Stimulated activated memory B cell treated with anti-CD40 and anti-IgM and Interleukin-4, amounts not matched to agents 10 μg/mL and 1 μg/mL and 100 μg/mL, for 72 hours (primary cell): ENCODE measurements at regions not wholly inside any gene's neighbourhood (a gene's known extent, or its start where the extent isn't known, plus 50 kb on each side); places are given as distances from the start of the nearest gene placed in this dataset.
"Not testable (repeated sequence)": the region's sequence is repeated elsewhere in the genome, so short reads cannot be mapped to it uniquely, and the experiment has no call there.

Experiments used
- ATAC-seq: fragments of 150-1000 bp; cut with Tn5 transposase; 2 replicates; pipeline ENCODE4 v1.10.0; 2021
- H3K27ac Mint-ChIP-seq: one replicate; pipeline ENCODE4 v1.8.0; 2022; ENCODE audit warnings: mild to moderate bottlenecking, mixed read lengths
- H3K27me3 Mint-ChIP-seq: one replicate; pipeline ENCODE4 v1.8.0; 2022; ENCODE audit warnings: mixed read lengths
- H3K36me3 Mint-ChIP-seq: one replicate; pipeline ENCODE4 v1.8.0; 2022; ENCODE audit warnings: mixed read lengths
- H3K4me1 Mint-ChIP-seq: one replicate; pipeline ENCODE4 v1.8.0; 2022; ENCODE audit warnings: mixed read lengths
- H3K4me3 Mint-ChIP-seq: one replicate; pipeline ENCODE4 v1.8.0; 2022; ENCODE audit warnings: mild to moderate bottlenecking, moderate library complexity, mixed read lengths
- H3K9me3 Mint-ChIP-seq: one replicate; pipeline ENCODE4 v1.8.0; 2022; ENCODE audit warnings: mixed read lengths

DNA sequence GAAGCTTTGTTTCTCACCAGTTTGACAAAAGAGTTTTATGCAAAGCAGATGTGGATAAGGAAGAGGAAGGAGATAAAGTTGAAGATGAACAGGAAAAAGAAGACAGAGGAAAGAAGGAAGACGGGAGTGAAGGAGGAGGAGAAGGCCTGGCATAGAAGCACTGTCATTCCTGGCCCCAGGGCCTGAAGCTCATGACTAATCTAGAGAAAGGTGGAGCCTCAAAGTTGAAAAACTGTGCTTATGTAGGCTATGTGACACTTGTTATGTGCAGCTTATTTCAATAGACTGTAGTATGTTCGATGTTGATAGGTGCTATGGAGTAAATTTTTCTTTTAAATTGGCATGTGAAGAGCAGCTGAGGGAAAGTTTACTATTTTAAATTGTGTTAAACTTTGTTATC, 1294.0 kb downstream of the CDH12 start:
- not testable (repeated sequence) for H3K9me3 Mint-ChIP-seq
- H3K36me3 Mint-ChIP-seq, result peaks cover 20% of the 10 kb centered on the region

GRCh38 chr5:21552263-21552662, 1300.9 kb downstream of the CDH12 start:
- not testable (repeated sequence) for ATAC-seq, H3K27me3 Mint-ChIP-seq, H3K4me1 Mint-ChIP-seq, H3K27ac Mint-ChIP-seq, H3K9me3 Mint-ChIP-seq, H3K4me3 Mint-ChIP-seq
- H3K36me3 Mint-ChIP-seq, result peaks cover 11% of the 10 kb centered on the region

More for the DNA sequence above, 1294.0 kb downstream of the CDH12 start:
- H3K4me3 Mint-ChIP-seq, H3K4me1 Mint-ChIP-seq, H3K27me3 Mint-ChIP-seq, ATAC-seq, H3K27ac Mint-ChIP-seq: not testable (repeated sequence)

DNA sequence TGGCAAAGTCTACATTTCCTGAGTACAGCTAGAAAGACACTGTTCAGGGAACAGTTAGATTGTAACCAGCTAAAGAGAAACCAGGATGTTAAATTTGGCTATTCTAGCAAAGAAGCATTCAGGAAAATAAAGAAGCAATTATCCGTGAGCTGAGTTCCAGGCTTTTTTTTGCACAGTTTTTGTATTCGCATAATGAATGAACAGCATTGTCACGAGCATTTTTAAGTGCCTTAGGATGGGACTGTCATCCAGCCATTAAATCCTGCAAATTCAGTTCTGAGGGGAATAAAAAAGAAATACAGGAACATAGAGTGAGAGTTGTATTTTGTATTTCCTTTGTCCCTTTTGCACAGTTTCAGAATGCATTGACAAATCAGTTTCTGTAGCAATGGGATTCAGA, 1302.2 kb downstream of the CDH12 start:
- not testable (repeated sequence) for H3K9me3 Mint-ChIP-seq, H3K4me3 Mint-ChIP-seq, ATAC-seq, H3K36me3 Mint-ChIP-seq, H3K27ac Mint-ChIP-seq, H3K4me1 Mint-ChIP-seq, H3K27me3 Mint-ChIP-seq

DNA sequence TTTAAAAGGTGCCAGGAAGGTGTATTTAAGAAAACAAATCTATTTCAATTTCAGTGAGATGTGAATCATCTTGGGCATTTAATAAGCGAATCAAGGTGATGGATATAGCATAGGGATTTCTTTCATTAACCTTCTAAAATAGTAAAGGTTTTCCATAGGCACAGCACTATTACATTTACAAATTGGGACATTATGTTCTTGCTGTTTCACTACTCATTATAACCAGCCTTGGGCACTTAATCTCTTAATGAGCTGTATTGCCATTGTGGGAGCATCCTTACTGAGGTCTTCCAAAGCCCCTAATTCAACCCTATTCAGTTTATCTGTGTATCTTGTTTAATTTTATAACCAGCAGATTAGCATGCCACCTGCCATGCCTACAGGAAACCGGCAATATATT, 1305.5 kb downstream of the CDH12 start:
- not testable (repeated sequence) for H3K4me3 Mint-ChIP-seq, H3K36me3 Mint-ChIP-seq, H3K9me3 Mint-ChIP-seq, H3K27me3 Mint-ChIP-seq, ATAC-seq, H3K27ac Mint-ChIP-seq, H3K4me1 Mint-ChIP-seq

- not testable (repeated sequence) for H3K9me3 Mint-ChIP-seq, H3K4me3 Mint-ChIP-seq, H3K27ac Mint-ChIP-seq, H3K36me3 Mint-ChIP-seq, H3K4me1 Mint-ChIP-seq, ATAC-seq, H3K27me3 Mint-ChIP-seq
Observed at GRCh38 chr5:21535114-21535513, 1318.0 kb downstream of the CDH12 start.

- H3K9me3 Mint-ChIP-seq, H3K36me3 Mint-ChIP-seq, H3K27me3 Mint-ChIP-seq, H3K4me3 Mint-ChIP-seq, H3K4me1 Mint-ChIP-seq, H3K27ac Mint-ChIP-seq, ATAC-seq: not testable (repeated sequence)
Observed at GRCh38 chr5:21521157-21521556, 1332.0 kb downstream of the CDH12 start.

DNA sequence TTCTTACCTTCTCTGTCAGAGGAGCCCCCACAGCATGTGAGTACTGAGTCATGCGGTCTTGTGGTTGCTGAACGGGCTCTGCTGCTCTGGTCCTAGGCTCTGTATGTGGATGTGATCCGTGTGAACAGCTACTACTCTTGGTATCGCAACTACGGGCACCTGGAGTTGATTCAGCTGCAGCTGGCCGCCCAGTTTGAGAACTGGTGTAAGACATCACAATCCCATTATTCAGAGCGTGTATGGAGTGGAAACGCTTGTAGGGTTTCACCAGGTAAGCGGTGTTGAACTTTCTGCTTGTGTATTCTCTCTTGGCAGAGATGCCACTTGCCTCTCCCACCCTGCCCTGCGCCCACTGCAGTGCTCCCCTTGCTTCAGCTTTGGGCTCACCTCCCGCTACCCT, 1356.2 kb downstream of the CDH12 start:
- ATAC-seq, H3K4me1 Mint-ChIP-seq, H3K27me3 Mint-ChIP-seq, H3K4me3 Mint-ChIP-seq, H3K9me3 Mint-ChIP-seq, H3K27ac Mint-ChIP-seq: not testable (repeated sequence)
- H3K36me3 Mint-ChIP-seq, result peaks cover 42% of the 10 kb centered on the region

- ATAC-seq, H3K9me3 Mint-ChIP-seq, H3K27ac Mint-ChIP-seq, H3K4me3 Mint-ChIP-seq, H3K27me3 Mint-ChIP-seq, H3K4me1 Mint-ChIP-seq: not testable (repeated sequence)
- H3K36me3 Mint-ChIP-seq, result peaks cover 37% of the 10 kb centered on the region
Observed at GRCh38 chr5:21496056-21496455, 1357.1 kb downstream of the CDH12 start.

GRCh38 chr5:21495235-21495634, 1357.9 kb downstream of the CDH12 start:
- peaks cover 37% of the 10 kb centered on the region for H3K36me3 Mint-ChIP-seq
- H3K4me1 Mint-ChIP-seq, H3K9me3 Mint-ChIP-seq, H3K4me3 Mint-ChIP-seq, ATAC-seq, H3K27ac Mint-ChIP-seq, H3K27me3 Mint-ChIP-seq: not testable (repeated sequence)

DNA sequence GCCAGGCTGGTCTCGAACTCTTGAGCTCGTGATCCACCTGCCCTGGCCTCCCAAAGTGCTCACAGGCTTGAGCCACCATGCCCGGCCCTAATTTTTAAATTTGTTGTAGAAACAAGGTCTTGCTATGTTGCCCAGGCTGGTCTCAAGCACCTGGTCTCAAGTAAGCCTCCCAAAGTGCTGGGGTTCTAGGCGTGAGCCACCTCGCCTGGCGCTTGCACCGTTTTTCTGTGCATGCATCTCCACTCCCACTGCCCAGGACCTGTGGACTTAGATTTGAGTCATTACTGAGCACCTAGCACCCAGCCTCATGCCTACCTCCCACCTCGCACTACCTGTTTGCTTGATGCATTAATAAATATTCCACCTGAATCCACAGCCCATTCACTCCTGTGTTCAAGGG, 1359.1 kb downstream of the CDH12 start:
- H3K27ac Mint-ChIP-seq, ATAC-seq, H3K27me3 Mint-ChIP-seq, H3K4me1 Mint-ChIP-seq, H3K4me3 Mint-ChIP-seq, H3K9me3 Mint-ChIP-seq: not testable (repeated sequence)
- peaks cover 37% of the 10 kb centered on the region for H3K36me3 Mint-ChIP-seq

- ATAC-seq, H3K27me3 Mint-ChIP-seq, H3K27ac Mint-ChIP-seq, H3K4me1 Mint-ChIP-seq, H3K9me3 Mint-ChIP-seq, H3K4me3 Mint-ChIP-seq: not testable (repeated sequence)
- H3K36me3 Mint-ChIP-seq, result peaks cover 32% of the 10 kb centered on the region
Observed at GRCh38 chr5:21491182-21491581, 1362.0 kb downstream of the CDH12 start.

GRCh38 chr5:21488828-21489227, 1364.3 kb downstream of the CDH12 start:
- H3K9me3 Mint-ChIP-seq, ATAC-seq, H3K27ac Mint-ChIP-seq: not testable (repeated sequence)

GRCh38 chr5:21485458-21486000, 1367.6 kb downstream of the CDH12 start:
- not testable (repeated sequence) for ATAC-seq, H3K4me1 Mint-ChIP-seq, H3K27me3 Mint-ChIP-seq, H3K4me3 Mint-ChIP-seq, H3K27ac Mint-ChIP-seq, H3K9me3 Mint-ChIP-seq
- peaks cover 49% of the 10 kb centered on the region for H3K36me3 Mint-ChIP-seq

More at GRCh38 chr5:21488828-21489227, 1364.3 kb downstream of the CDH12 start:
- H3K36me3 Mint-ChIP-seq, result peaks cover 28% of the 10 kb centered on the region
- H3K27me3 Mint-ChIP-seq, H3K4me3 Mint-ChIP-seq, H3K4me1 Mint-ChIP-seq: not testable (repeated sequence)

- H3K4me3 Mint-ChIP-seq, H3K4me1 Mint-ChIP-seq, H3K9me3 Mint-ChIP-seq, H3K27me3 Mint-ChIP-seq, ATAC-seq, H3K27ac Mint-ChIP-seq: not testable (repeated sequence)
- H3K36me3 Mint-ChIP-seq, result peaks cover 54% of the 10 kb centered on the region
Observed at GRCh38 chr5:21484498-21484889, 1368.7 kb downstream of the CDH12 start.

DNA sequence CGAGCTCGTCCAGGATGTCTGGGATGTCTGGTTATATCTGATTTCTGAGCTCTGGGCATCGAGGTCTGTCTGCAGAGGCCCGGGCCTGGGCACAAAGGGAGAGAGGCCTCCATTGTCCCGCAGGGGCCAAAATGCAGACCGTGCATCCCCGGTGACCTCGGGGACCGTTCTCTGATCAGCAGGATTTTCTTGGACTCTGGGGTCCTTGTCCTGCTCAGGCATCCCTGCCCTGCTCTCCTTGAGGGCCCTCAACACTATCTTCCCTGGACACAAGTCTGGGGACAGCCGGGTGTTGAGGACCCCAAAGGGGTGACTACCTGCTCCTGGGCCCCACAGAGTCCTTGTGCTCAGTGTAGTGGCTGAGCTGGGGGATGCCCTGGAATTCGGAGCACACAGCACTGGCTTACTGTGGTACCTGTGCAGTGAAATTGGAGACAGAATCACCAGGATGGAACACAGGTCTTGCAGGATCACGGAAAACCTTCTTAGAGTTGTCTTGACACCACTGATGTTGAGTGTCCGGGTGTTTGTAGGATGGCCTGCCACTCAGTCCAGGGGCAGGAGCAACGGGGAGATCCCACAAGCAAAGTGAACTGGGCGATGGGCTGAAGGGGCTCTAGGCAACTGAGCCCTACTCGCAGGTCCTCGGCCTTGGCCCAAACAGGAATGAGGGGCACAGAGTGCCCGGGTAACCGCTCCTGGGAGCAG, 1369.2 kb downstream of the CDH12 start:
- H3K9me3 Mint-ChIP-seq, ATAC-seq, H3K27ac Mint-ChIP-seq, H3K27me3 Mint-ChIP-seq, H3K4me3 Mint-ChIP-seq, H3K4me1 Mint-ChIP-seq: not testable (repeated sequence)
- peaks cover 59% of the 10 kb centered on the region for H3K36me3 Mint-ChIP-seq

GRCh38 chr5:21482983-21483650, 1370.0 kb downstream of the CDH12 start:
- H3K4me3 Mint-ChIP-seq, H3K4me1 Mint-ChIP-seq, H3K27me3 Mint-ChIP-seq, ATAC-seq, H3K27ac Mint-ChIP-seq, H3K9me3 Mint-ChIP-seq: not testable (repeated sequence)
- peaks cover 65% of the 10 kb centered on the region for H3K36me3 Mint-ChIP-seq
